ENCODE measurements at regions not wholly inside any gene's neighbourhood (a gene's known extent, or its start where the extent isn't known, plus 50 kb on each side); places are given as distances from the start of the nearest gene placed in this dataset.
"Not testable (repeated sequence)": the region's sequence is repeated elsewhere in the genome, so short reads cannot be mapped to it uniquely, and the experiment has no call there.

DNA sequence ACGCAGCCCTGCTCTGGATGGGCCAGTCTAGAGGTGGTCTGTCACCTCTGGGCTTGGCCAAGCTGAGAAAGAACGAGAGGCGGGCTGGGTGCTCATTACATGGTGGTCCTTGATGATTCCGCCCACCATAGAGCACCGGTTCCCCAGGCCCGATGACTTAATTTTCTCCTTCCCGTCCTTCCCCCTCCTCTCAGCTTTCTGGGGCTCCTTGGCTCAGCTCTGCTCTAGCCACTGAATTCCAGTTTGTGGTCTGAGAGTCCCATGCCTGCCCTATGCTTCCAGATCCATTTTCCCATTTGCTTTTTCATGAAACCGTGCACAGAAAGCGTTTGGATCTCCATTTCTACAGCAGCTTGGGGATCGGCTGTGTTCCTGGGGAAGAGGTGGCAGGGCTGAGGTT is 318.5 kb upstream of the C1orf174 start:
- no peak for DNase-seq (ENCODE audit: low spot score)

DNA sequence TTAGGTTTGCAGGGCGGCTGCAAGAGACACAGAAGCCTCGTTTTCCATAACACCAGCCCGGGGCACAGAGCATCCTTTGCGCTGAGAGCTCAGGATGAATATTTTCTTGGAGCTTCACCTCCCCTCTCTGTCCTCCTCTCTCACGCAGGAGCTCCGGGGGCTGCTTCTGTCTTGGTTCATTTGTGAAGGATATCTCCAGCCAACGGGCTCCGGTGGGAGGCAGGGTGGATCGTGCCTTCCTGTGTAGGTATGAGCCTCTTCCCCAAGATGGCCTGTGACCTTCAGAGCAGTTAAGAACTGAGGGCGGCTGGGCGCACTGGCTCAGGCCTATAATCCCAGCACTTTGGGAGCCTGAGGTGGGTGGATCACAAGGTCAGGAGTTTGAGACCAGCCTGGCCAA is 319.0 kb upstream of the C1orf174 start:
- DNase-seq (ENCODE audit: low spot score), result no peak

- no peak for DNase-seq (ENCODE audit: low spot score)
Measured at GRCh38 chr1:4219826-4220225, 319.8 kb upstream of the C1orf174 start.

DNA sequence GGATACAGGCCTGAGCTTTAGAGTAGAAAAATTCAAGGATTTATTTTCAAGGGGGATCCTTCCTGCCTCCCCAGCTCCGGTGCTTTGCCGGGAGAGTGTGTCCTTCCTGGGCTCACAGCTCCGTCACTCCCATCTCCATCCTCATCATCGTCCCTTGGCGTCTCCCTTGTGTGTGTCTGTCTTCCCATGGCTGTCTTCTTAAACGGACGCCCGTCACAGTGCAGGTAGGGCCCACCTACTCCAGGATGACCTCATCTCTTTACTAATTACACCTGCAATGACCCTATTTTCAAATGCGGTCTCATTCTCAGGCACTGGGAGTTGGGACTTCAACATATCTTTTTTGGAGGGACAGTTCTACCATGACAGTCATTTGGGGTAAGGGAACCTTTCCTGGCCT is 320.3 kb upstream of the C1orf174 start:
- DNase-seq (ENCODE audit: low spot score), result no peak

DNA sequence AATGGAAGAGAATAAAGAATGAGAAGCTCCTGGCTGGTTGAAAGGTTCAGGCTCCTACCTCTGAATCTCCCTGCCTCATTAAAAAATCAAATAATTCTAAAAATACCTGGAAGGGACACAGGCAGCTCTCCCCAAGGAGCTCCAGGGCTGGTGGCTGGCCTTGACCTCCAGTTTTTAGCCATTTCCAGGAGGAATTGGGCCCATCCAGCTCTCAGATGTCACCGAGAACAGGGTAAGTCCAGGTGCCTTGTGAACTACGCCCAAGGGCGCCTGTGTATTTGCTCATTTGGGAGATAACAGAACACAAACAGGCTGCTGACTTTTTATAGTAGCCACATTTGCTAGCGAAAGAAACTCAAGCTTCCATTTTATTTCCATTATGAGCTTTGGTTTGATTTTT is 321.0 kb upstream of the C1orf174 start:
- DNase-seq (ENCODE audit: low spot score), result no peak

DNA sequence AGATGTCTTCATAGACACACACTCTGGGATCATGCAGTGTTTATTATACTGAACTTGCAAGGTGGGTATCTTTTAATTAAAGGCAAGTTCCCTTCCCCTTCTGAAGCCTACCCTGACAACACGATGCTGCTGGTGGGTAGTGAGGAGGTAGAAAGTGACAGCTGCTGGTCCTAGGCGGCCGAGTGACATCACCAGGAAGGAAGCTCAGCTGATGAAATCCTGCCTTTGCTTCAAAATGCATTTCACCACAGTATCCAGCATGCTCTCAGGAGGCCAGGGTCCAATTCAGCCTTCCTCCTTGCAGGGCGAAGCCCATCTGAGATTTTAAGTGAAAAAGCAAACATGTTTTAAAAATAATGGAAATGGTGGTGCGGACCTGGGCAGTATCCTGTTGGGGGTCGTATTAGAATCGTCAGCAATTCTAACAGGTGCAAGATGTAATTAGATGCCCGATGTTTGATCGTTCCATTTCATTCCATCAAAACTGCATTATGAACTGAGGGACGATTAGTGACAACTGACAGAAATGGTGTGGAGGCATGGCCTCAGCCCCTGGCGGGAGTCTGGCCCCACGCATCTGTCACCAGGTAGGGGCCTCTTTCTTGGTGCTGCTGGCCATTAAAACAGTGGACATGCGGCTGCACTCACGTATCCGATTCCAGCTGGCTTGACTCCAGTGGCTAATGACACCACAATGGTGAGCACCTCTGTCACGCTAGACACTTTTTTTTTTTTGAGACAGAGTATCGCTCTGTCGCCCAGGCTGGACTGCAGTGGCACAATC is 324.8 kb upstream of the C1orf174 start:
- DNase-seq (ENCODE audit: low spot score), result no peak

GRCh38 chr1:4227986-4228385 is 327.9 kb upstream of the C1orf174 start:
- DNase-seq (ENCODE audit: low spot score), result no peak

- DNase-seq (ENCODE audit: low spot score), result no peak
Measured at GRCh38 chr1:4253935-4254334, 353.9 kb upstream of the C1orf174 start.

DNA sequence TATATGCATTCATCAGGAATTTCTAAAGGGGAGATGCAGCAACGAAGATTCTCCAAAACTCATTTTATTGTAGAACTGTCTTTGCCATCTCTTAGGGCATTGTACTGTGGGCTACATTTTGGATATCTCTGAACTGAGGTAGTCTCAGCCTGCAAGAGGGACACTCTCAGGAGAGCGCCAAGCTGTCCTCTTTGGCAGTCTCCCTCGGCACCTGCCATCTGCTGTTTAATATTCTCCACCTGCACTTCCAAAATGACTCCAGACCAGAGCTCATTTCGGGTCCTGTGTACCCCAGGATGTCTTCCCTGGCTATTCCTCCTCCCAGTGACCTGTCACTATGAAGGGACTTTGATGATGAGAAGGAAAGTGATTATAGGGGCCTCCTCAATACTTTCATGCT is 356.3 kb upstream of the C1orf174 start:
- DNase-seq (ENCODE audit: low spot score), result no peak

- not testable (repeated sequence) for DNase-seq (ENCODE audit: low spot score)
Measured at GRCh38 chr1:4258146-4258777, 358.2 kb upstream of the C1orf174 start.

DNA sequence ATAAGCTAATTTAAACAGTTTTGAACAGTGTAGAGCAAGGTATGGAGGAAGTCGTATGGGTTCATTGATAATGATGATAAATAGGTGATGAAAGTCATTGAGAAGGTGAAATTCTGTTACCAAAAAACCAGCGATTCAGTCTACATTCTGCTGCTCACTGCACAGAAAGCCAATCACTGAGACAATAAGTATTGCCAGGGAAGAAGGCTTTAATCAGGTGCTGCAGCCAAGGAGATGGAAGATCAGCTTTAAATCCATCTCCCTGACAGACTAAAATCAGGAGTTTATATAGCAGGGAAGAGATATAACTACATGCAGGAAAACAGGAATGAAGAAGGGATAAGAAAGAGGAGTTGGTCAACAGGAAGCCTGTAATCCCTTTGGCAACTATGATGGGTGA is 361.3 kb upstream of the C1orf174 start:
- DNase-seq (ENCODE audit: low spot score), result no peak

- no peak for DNase-seq (ENCODE audit: low spot score)
Measured at GRCh38 chr1:4262665-4263064, 362.6 kb upstream of the C1orf174 start.

- no peak for DNase-seq (ENCODE audit: low spot score)
Measured at GRCh38 chr1:4263699-4264098, 363.6 kb upstream of the C1orf174 start.

DNA sequence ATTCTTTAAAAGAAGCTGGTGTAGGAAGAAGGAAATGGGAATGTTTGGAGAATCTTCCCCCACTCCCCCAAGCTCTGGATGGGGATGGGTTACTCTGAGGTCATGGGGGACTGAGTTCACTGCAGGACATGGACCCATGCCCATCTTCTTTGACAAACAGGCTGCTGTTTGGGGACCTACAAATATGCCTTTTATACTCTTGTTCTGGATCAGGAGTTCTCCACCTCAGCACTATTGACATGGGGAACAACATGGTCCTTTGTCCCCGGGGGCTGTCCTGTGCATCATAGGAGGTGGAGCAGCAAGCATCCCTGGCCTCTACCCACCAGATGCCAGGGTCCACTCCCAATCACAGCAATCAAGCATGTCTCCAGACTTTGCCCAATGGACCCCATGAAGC is 365.8 kb upstream of the C1orf174 start:
- no peak for DNase-seq (ENCODE audit: low spot score)

DNA sequence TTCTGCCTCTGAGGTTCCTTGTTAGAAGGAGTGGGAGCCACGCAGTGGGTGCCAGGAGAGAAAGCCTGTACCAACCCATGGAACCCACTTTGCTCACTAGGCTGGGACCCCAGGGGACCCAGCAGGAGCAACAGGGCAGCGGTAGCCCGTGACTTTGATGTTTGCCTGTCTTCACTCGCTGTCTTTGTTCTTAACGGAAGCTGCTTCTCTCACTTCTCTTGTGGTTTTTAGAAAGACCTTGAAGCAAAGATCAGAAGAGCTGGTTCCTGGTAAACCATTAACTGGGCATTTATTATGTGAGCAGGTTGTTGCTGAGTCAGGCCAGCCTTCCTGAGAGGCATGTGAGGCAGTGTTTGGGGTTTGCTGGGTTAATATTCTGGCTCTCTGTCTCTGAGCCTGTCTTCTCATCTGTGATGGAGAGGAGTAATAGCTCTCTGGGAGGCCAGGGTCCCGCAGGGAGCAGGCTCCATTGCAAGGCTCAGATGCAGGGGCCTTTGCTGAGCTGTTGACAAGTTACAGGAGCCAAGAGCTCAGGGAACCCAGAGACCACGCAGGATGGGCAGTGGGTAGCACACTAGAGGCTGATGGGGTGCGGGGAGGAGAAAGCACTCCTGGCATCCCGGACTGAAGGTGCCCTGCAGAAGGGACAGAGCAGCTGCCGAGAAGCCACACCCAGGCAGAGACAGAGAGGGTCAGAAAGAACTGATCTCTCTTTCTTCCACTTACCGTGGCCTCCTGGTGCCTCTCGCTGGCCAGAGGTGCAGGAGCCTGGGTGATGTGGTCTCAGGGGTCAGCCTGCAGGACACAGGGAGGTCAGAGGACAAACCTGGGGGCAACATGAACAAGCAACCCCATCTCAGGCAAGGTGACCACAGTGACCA is 367.5 kb upstream of the C1orf174 start:
- DNase-seq (ENCODE audit: low spot score), result no peak

DNA sequence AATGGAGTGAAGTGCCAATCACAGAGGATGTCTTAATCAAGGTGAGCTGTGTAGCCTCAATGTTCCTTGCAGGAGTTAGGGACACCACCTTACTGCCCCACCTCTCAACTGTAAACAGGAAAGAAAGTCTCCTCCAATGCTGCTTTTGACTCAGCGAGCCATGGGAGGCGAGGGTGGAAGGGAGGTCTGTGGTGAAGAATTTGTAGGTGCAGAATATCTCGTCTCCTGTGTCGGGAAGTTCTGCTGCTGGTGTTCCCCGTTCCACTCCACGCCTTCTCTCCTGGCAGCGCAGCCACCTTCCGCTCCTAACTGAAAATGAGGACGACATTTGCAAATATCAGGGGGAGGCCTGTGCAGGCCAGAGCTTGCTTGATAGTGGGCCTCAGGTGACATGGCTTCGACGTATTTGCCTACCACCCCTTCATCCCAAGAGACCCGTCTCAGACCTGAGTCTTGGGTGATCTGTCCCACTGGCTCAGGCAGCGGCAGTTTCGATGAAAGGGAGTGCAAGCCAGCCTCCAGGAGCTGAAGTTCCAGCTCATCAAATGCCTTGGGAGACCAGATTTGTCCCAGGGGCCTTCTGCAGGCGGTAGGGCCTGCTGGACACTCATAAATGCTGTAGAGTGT is 368.3 kb upstream of the C1orf174 start:
- DNase-seq (ENCODE audit: low spot score), result no peak

GRCh38 chr1:4268889-4269284 is 368.8 kb upstream of the C1orf174 start:
- DNase-seq (ENCODE audit: low spot score), result no peak

DNA sequence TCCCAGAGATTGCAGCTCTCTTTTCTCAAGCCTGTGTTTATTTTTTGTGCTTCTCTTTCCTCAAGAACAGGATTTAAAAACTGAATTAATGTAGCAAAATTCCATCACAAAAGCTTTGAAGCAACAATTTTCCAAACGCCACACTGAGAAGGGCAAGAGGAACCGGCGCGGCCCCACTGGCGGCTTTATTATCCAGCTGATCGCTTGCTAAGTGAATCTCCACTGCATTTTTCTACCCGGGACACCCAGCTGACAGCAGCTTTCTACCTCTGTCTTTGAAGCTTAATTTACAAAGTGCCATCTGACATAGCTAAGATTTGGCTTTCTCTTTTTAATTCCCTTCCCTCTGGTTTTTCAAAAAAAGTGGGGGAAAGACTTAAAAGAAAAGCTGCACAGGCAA is 369.3 kb upstream of the C1orf174 start:
- no peak for DNase-seq (ENCODE audit: low spot score)

DNA sequence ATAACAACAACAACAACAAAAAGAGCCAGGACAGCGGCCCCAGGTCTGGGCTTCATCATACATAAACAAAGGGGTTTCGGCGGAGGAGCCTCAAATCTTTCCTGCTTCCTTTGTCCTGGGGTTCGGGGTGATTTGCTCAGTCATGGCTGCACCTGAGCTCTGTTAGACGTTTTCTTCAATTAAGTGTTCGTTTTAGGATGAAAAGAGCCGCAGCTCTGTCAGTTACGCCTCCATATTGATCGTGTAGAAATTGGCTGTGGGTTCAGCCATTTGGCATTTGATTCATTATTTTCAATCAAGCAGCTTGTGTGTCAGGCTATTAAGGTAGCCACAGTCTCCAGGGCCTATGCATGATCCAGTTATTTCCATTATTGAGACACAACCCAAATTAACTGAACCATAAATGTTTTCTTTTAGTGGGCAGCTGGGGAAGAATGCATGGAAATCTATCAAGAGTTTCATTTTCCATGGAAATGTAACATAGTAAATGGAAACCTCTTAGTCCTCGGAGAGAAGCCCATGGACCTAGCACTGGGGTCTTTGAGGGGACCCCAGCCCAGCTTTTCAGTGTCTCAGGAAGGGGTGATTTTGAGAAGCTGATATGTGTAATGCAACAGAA is 370.0 kb upstream of the C1orf174 start:
- no peak for DNase-seq (ENCODE audit: low spot score)

GRCh38 chr1:4270651-4271337 is 370.7 kb upstream of the C1orf174 start:
- DNase-seq (ENCODE audit: low spot score), result no peak

DNA sequence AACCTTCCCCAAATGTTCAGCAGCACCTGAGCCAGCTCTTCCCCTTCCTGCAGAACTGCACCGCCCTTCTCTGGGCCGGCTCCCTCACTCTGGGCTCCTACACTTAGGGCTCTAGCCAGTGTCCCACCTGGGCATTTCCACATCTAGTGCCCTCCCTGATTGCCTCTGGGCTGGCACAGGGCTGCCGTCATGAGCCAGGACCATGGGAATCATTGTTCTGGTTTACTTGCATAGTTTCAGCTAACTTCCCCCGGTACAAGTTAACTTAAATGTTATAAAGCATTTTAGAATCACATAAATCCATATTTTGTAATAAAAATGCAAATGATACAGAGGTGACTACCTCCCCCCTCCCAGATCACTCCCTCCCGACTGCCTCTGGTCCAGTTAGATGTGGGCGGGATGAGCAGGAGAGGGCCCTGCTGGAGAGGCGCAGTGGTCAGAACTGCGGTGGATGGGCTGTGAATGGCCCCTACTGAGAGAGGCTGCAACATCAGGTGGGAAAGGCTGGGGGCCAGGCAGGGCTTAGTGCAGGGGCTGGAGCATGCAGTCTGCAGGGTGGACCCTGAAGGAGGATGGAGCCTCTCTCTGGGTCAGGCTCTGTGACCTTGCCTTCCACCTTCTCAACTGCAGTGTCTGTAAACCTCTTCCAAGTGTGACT is 371.4 kb upstream of the C1orf174 start:
- no peak for DNase-seq (ENCODE audit: low spot score)

Measured in HuH-7.5 (cell line).